DOHH2 (cell line): ENCODE measurements at regions not wholly inside any gene's neighbourhood (a gene's known extent, or its start where the extent isn't known, plus 50 kb on each side); places are given as distances from the start of the nearest gene placed in this dataset.
"Not testable (repeated sequence)": the region's sequence is repeated elsewhere in the genome, so short reads cannot be mapped to it uniquely, and the experiment has no call there.

Experiments
- H3F3A ChIP-seq: fragments of 200-600 bp; sonication (generic), shearing (Covaris generic); 2 replicates; pipeline ENCODE4 v1.6.0; 2016; ENCODE audit warnings: antibody characterized with exemption, mild to moderate bottlenecking; ENCODE audit not compliant: control insufficient read depth, insufficient read depth
- H3K27ac ChIP-seq: fragments of 200-600 bp; sonication (generic); 2 replicates; pipeline ENCODE4 v1.5.1; 2014; ENCODE audit warnings: low read depth, mild to moderate bottlenecking, low read length, moderate library complexity
- H3K27me3 ChIP-seq: fragments of 200-600 bp; sonication (generic); 2 replicates; pipeline ENCODE4 v1.6.1; 2014; ENCODE audit warnings: mild to moderate bottlenecking, low read length, mixed read lengths; ENCODE audit not compliant: control insufficient read depth
- H3K36me3 ChIP-seq: fragments of 200-600 bp; sonication (generic); 2 replicates; pipeline ENCODE4 v1.6.1; 2014; ENCODE audit warnings: mild to moderate bottlenecking, low read length, moderate library complexity, mixed read lengths; ENCODE audit not compliant: control insufficient read depth
- H3K4me1 ChIP-seq: fragments of 200-600 bp; sonication (generic); 2 replicates; pipeline ENCODE4 v1.6.1; 2014; ENCODE audit warnings: mild to moderate bottlenecking, low read length, mixed read lengths; ENCODE audit not compliant: control insufficient read depth
- H3K4me2 ChIP-seq: fragments of 200-600 bp; sonication (generic); 2 replicates; pipeline ENCODE4 v1.6.0; 2014; ENCODE audit warnings: mild to moderate bottlenecking, low read length, moderate library complexity
- H3K4me3 ChIP-seq: fragments of 200-600 bp; sonication (generic); 2 replicates; pipeline ENCODE4 v1.5.1; 2014; ENCODE audit warnings: mild to moderate bottlenecking, low read length, mixed read lengths
- H3K79me2 ChIP-seq: fragments of 200-600 bp; sonication (generic); 2 replicates; pipeline ENCODE4 v1.6.1; 2014; ENCODE audit warnings: mild to moderate bottlenecking, low read length, mixed read lengths; ENCODE audit not compliant: control insufficient read depth
- H3K9me2 ChIP-seq: fragments of 200-600 bp; sonication (generic); replicated peaks from 2 replicates; pipeline ENCODE4 v1.6.1; 2014; ENCODE audit warnings: mild to moderate bottlenecking, low read length, mixed read lengths; ENCODE audit not compliant: control insufficient read depth
- H3K9me3 ChIP-seq: fragments of 200-600 bp; sonication (generic); 2 replicates; pipeline ENCODE4 v1.6.1; 2014; ENCODE audit warnings: antibody characterized with exemption, low read length, mixed read lengths; ENCODE audit not compliant: control insufficient read depth, insufficient read depth
- H4K20me1 ChIP-seq: fragments of 200-600 bp; sonication (generic); 2 replicates; pipeline ENCODE4 v1.6.0; 2014; ENCODE audit warnings: low read depth, mild to moderate bottlenecking, antibody characterized with exemption, low read length, moderate library complexity; ENCODE audit not compliant: control insufficient read depth, insufficient read depth
- EZH2phosphoT487 ChIP-seq: fragments of 200-600 bp; sonication (generic); IDR thresholded peaks from 2 replicates; pipeline ENCODE4 v1.6.1; 2017; ENCODE audit warnings: borderline replicate concordance, mild to moderate bottlenecking, antibody characterized with exemption, low read length, moderate library complexity, mixed read lengths
- TF ChIP-seq, protein P1 (sequence below): fragments of 200-600 bp; sonication (generic); IDR thresholded peaks from one replicate; pipeline ENCODE4 v1.5.1; 2014; ENCODE audit warnings: antibody characterized with exemption, mild to moderate bottlenecking, low read depth, low read length; ENCODE audit not compliant: poor library complexity, severe bottlenecking

DNA sequence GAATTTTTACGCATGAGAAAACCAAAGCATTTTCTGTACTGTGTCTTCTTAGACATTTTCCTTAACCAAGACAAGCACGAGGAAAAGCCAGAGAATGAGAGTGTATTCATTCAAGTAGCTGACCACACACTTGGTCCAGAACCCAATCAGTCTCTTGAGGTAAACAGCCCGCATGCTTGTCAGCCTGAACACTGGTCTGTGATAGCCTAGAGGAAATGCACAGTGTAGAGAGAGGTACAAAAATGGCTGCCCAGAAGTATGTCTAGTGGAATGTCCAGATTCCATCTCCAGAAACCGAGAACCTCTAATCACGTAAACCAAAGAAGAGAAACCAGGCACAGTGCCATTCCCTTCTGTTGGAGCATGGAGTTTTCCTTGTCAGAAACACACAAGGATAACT, 80.0 kb upstream of the SNX2 start:
- no peaks in the 10 kb centered on the region for H3K36me3 ChIP-seq
- no peak overlapping the region for H3K4me3 ChIP-seq
- TF ChIP-seq EZH2phosphoT487, result no peak
- TF ChIP-seq, protein P1, sequence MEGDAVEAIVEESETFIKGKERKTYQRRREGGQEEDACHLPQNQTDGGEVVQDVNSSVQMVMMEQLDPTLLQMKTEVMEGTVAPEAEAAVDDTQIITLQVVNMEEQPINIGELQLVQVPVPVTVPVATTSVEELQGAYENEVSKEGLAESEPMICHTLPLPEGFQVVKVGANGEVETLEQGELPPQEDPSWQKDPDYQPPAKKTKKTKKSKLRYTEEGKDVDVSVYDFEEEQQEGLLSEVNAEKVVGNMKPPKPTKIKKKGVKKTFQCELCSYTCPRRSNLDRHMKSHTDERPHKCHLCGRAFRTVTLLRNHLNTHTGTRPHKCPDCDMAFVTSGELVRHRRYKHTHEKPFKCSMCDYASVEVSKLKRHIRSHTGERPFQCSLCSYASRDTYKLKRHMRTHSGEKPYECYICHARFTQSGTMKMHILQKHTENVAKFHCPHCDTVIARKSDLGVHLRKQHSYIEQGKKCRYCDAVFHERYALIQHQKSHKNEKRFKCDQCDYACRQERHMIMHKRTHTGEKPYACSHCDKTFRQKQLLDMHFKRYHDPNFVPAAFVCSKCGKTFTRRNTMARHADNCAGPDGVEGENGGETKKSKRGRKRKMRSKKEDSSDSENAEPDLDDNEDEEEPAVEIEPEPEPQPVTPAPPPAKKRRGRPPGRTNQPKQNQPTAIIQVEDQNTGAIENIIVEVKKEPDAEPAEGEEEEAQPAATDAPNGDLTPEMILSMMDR, result no peak
- H3K27ac ChIP-seq, result no peak overlapping the region
- no peaks in the 10 kb centered on the region for H3K9me3 ChIP-seq
- H3K9me2 ChIP-seq, result no peaks in the 10 kb centered on the region; the same call in 1 of the 2 replicates
- H3F3A ChIP-seq, result no peaks in the 10 kb centered on the region
- no peaks in the 10 kb centered on the region for H4K20me1 ChIP-seq
- no peaks in the 10 kb centered on the region for H3K79me2 ChIP-seq
- no peak overlapping the region for H3K4me2 ChIP-seq
- no peaks in the 10 kb centered on the region; the same call in 1 of the 2 replicates for H3K4me1 ChIP-seq
- no peaks in the 10 kb centered on the region for H3K27me3 ChIP-seq

DNA sequence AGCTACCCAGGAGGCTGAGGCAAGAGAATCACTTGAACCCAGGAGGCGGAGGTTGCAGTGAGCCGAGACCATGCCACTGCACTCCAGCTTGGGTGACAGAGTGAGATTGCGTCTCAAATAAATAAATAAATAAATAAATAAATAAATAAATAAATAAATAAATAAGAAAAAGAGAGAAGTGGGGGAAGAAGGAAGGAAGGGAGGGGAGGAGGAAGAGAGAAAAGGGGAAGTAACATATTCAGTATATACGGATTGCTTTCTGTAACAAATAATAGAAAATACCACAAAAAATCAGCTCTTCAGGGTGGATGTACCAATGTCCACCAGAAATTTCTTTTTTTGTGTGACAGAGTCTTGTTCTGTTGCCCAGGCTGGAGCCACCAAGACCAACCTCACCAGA, 78.1 kb upstream of the SNX2 start:
- H3K4me2 ChIP-seq, H3K4me3 ChIP-seq: not testable (repeated sequence)

DNA sequence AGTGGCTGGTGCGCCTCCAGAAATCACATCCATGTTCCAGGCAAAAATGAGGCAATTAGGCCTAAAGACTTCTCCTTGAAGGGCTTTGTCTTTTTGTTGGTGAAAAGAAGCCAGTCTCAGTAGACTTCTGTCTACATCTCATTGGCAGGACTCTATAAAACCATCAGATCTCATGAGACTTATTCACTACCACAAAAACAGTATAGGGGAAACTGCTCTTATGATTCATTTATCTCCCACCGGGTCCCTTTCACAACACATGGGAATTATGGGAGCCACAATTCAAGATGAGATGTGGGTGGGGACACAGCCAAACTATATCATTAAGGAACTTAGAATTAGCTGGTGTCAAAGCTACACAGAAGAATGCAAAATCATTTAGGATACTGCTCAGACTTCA, 77.7 kb upstream of the SNX2 start:
- Histone ChIP-seq H3K9me2 (no peaks in the 10 kb centered on the region; the same call in 1 of the 2 replicates), H3K36me3 (no peaks in the 10 kb centered on the region), H3K4me3 (no peak overlapping the region), H4K20me1 (no peaks in the 10 kb centered on the region), H3K27me3 (no peaks in the 10 kb centered on the region), H3K4me2 (no peak overlapping the region), H3K4me1 (no peaks in the 10 kb centered on the region; the same call in 1 of the 2 replicates), H3F3A (no peaks in the 10 kb centered on the region), H3K27ac (no peak overlapping the region), H3K79me2 (no peaks in the 10 kb centered on the region), H3K9me3 (no peaks in the 10 kb centered on the region)
- TF ChIP-seq, protein P1, result no peak
- TF ChIP-seq EZH2phosphoT487, result no peak

More for the DNA sequence above, 78.1 kb upstream of the SNX2 start:
- not testable (repeated sequence) for H3F3A ChIP-seq, H4K20me1 ChIP-seq, H3K27ac ChIP-seq, H3K79me2 ChIP-seq, H3K4me1 ChIP-seq, H3K36me3 ChIP-seq, H3K27me3 ChIP-seq, H3K9me2 ChIP-seq, H3K9me3 ChIP-seq

DNA sequence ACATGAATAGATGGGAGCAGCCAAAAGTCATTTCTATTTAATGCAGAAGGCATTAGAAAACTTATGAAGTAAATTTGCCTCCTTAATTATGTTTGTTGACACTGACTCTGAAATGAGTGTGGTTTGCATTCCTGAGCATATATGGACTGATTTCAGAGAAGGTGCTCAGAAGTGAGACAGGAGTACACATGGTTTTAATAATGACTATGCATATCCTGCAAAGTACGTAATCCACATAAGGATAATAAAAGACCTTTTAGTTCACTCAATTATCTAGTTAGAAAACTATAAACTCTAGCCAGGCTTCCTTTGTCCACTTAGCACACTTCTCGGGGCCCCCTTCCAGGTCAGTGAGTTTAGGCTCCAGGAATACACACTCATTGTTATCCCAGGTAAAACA, 75.7 kb upstream of the SNX2 start:
- H3K4me1 ChIP-seq, result no peaks in the 10 kb centered on the region; the same call in 1 of the 2 replicates
- no peaks in the 10 kb centered on the region; the same call in 1 of the 2 replicates for H3K9me2 ChIP-seq
- H4K20me1 ChIP-seq, result no peaks in the 10 kb centered on the region
- no peak overlapping the region for H3K4me2 ChIP-seq
- H3K27me3 ChIP-seq, result 0 out of 2 replicates have a peak, but pooled peaks cover 3% of the 10 kb centered on the region
- H3K9me3 ChIP-seq, result no peaks in the 10 kb centered on the region
- no peaks in the 10 kb centered on the region for H3K79me2 ChIP-seq
- no peaks in the 10 kb centered on the region for H3K36me3 ChIP-seq
- TF ChIP-seq, protein P1, result no peak
- TF ChIP-seq EZH2phosphoT487, result no peak
- no peak overlapping the region for H3K4me3 ChIP-seq
- H3K27ac ChIP-seq, result no peak overlapping the region
- H3F3A ChIP-seq, result no peaks in the 10 kb centered on the region
